ENCODE measurements at regions not wholly inside any gene's neighbourhood (a gene's known extent, or its start where the extent isn't known, plus 50 kb on each side); places are given as distances from the start of the nearest gene placed in this dataset.

GRCh38 chr2:128473175-128474035 is 154.7 kb upstream of the HS6ST1 start:
- no peak overlapping the region for H3K4me3 ChIP-seq (ENCODE audit: low read length)
- no peak for TF ChIP-seq CTCF (IDR thresholded peaks at IDR 0.05; ENCODE audit: insufficient read depth, low read depth, low read length, missing control alignments)
- no peak for DNase-seq (ENCODE audit: low read depth)

- DNase-seq (ENCODE audit: low read depth), result no peak
- TF ChIP-seq CTCF (IDR thresholded peaks at IDR 0.05; ENCODE audit: insufficient read depth, low read depth, low read length, missing control alignments), result no peak
- H3K4me3 ChIP-seq (ENCODE audit: low read length), result no peak overlapping the region
Observed at GRCh38 chr2:128474036-128474955, 155.6 kb upstream of the HS6ST1 start.

- no peak for TF ChIP-seq CTCF (IDR thresholded peaks at IDR 0.05; ENCODE audit: insufficient read depth, low read depth, low read length, missing control alignments)
- DNase-seq (ENCODE audit: low read depth), result no peak
- H3K4me3 ChIP-seq (ENCODE audit: low read length), result no peak overlapping the region
Observed at GRCh38 chr2:128474962-128475361, 156.3 kb upstream of the HS6ST1 start.

- no peak overlapping the region for H3K4me3 ChIP-seq (ENCODE audit: low read length)
- no peak for TF ChIP-seq CTCF (IDR thresholded peaks at IDR 0.05; ENCODE audit: insufficient read depth, low read depth, low read length, missing control alignments)
- no peak for DNase-seq (ENCODE audit: low read depth)
Observed at GRCh38 chr2:128475427-128476211, 157.0 kb upstream of the HS6ST1 start.

- DNase-seq (ENCODE audit: low read depth), result no peak
Observed at GRCh38 chr2:128477026-128477820, 158.6 kb upstream of the HS6ST1 start.

More at GRCh38 chr2:128477026-128477820, 158.6 kb upstream of the HS6ST1 start:
- no peak overlapping the region for H3K4me3 ChIP-seq (ENCODE audit: low read length)
- TF ChIP-seq CTCF (IDR thresholded peaks at IDR 0.05; ENCODE audit: insufficient read depth, low read depth, low read length, missing control alignments), result no peak

All from epithelial cell of esophagus (primary cell).